ENCODE measurements at regions not wholly inside any gene's neighbourhood (a gene's known extent, or its start where the extent isn't known, plus 50 kb on each side); places are given as distances from the start of the nearest gene placed in this dataset.

DNA sequence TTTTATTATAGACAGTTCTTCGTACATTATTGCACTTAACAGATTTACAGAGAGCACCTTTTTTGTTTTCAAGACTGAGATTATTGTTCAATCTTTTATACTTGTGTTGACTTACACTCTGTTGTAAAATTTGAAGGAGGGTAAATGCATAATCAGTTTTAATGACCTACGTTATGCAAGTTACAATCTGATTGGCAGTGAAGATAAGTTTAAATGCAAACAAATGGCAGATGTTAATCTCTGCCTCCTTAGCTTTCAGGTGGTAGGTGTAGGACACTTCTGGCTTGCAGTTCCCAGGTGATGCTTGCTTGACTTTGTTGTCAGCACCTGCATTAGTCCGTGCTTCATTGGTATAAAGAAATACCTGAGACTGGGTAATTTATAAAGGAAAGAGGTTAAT lies 424.9 kb downstream of the FGF9 start:
- H3K27ac ChIP-seq (ENCODE audit: insufficient read depth, low read depth, low read length), result no peak overlapping the region
- no peak for TF ChIP-seq POLR2A (IDR thresholded peaks at IDR 0.05; ENCODE audit: low read depth, low read length)
- TF ChIP-seq, protein P1, sequence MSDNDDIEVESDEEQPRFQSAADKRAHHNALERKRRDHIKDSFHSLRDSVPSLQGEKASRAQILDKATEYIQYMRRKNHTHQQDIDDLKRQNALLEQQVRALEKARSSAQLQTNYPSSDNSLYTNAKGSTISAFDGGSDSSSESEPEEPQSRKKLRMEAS (IDR thresholded peaks at IDR 0.05; ENCODE audit: insufficient read depth, insufficient read length), result no peak
- TF ChIP-seq CTCF (IDR thresholded peaks at IDR 0.05; ENCODE audit: extremely low read depth in 1 of 2, insufficient read depth in 1 of 2, low read depth in 1 of 2, low read length in 2 of 2), result no peak
- no peaks in the 10 kb centered on the region for H3K9me1 ChIP-seq (replicated peaks; ENCODE audit: control insufficient read depth, extremely low read depth, insufficient read depth, low read length)
- no peak overlapping the region for H3K4me3 ChIP-seq (replicated peaks in 1 of 3; ENCODE audit: insufficient read depth in 1 of 3, low read depth in 1 of 3, low read length in 3 of 3)
- POLR2A ChIA-PET, result no interaction called here
- H3K4me1 ChIP-seq (ENCODE audit: control insufficient read depth, extremely low read depth, insufficient read depth, low read length), result no peaks in the 10 kb centered on the region
- DNase-seq (ENCODE audit: low read depth, low spot score) (no peak), FAIRE-seq (no peak)
- BruUV-seq (replicated peaks), result no TSS peak
- dilution Hi-C loops (cut with MboI; ENCODE audit: extremely low pct_ligation_motif_present, low sequenced_read_pairs), result no loop called here
- H4K20me1 ChIP-seq (replicated peaks; ENCODE audit: control insufficient read depth, extremely low read depth, insufficient read depth, low read length), result no peaks in the 10 kb centered on the region
- intact Hi-C loops (cut with micrococcal nuclease), result no loop called here
- peaks cover 5% of the 10 kb centered on the region for H3K9me3 ChIP-seq (replicated peaks; ENCODE audit: control insufficient read depth, insufficient read depth, low read length)
- no peak overlapping the region for H3K9ac ChIP-seq (replicated peaks; ENCODE audit: extremely low read depth, insufficient read depth, low read length)
- CTCF ChIA-PET, result no interaction called here
- H3K36me3 ChIP-seq (ENCODE audit: control insufficient read depth in 2 of 2, extremely low read depth in 1 of 2, insufficient read depth in 2 of 2, low read length in 2 of 2), result no peaks in the 10 kb centered on the region
- H3K27me3 ChIP-seq (ENCODE audit: control insufficient read depth in 2 of 2, insufficient read depth in 2 of 2, low read length in 2 of 2), result no peaks in the 10 kb centered on the region
- no peak overlapping the region for H3K4me2 ChIP-seq (ENCODE audit: insufficient read depth, low read length)
- no peaks in the 10 kb centered on the region for H3K79me2 ChIP-seq (ENCODE audit: control insufficient read depth, insufficient read depth, low read length)
- H2AFZ ChIP-seq (ENCODE audit: low read depth, low read length), result no peak overlapping the region

DNA sequence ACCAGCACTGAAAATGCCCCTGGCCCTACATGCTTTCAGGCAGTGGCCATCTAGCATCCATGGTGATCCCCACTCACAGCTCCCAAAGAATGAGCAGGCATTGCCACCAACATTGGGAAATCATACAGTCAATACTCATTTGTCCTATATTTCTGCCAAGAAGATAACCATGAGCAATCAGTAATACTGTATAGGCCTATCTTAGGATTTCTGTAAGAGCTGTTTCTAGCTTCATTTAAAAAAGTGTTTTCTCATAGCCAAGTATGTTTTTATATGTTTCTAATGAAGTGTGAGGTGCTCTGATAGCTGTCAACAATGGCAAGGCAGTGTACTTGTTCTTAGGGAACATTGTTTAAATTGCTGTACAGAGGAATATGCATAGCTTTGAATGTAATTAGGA lies 428.7 kb downstream of the FGF9 start:
- intact Hi-C loops (cut with micrococcal nuclease) (no loop called here), dilution Hi-C loops (cut with MboI; ENCODE audit: extremely low pct_ligation_motif_present, low sequenced_read_pairs) (no loop called here)
- no peak overlapping the region for H3K9ac ChIP-seq (replicated peaks; ENCODE audit: extremely low read depth, insufficient read depth, low read length)
- H3K27ac ChIP-seq (ENCODE audit: insufficient read depth, low read depth, low read length), result no peak overlapping the region
- H3K4me3 ChIP-seq (replicated peaks in 1 of 3; ENCODE audit: insufficient read depth in 1 of 3, low read depth in 1 of 3, low read length in 3 of 3), result no peak overlapping the region
- no peaks in the 10 kb centered on the region for H3K79me2 ChIP-seq (ENCODE audit: control insufficient read depth, insufficient read depth, low read length)
- no peaks in the 10 kb centered on the region for H3K36me3 ChIP-seq (ENCODE audit: control insufficient read depth in 2 of 2, extremely low read depth in 1 of 2, insufficient read depth in 2 of 2, low read length in 2 of 2)
- CTCF ChIA-PET, result no interaction called here
- POLR2A ChIA-PET, result no interaction called here
- no peaks in the 10 kb centered on the region for H3K9me1 ChIP-seq (replicated peaks; ENCODE audit: control insufficient read depth, extremely low read depth, insufficient read depth, low read length)
- H2AFZ ChIP-seq (ENCODE audit: low read depth, low read length), result no peak overlapping the region
- H3K27me3 ChIP-seq (ENCODE audit: control insufficient read depth in 2 of 2, insufficient read depth in 2 of 2, low read length in 2 of 2), result no peaks in the 10 kb centered on the region
- H4K20me1 ChIP-seq (replicated peaks; ENCODE audit: control insufficient read depth, extremely low read depth, insufficient read depth, low read length), result no peaks in the 10 kb centered on the region
- no peak overlapping the region for H3K4me2 ChIP-seq (ENCODE audit: insufficient read depth, low read length)
- FAIRE-seq (no peak), DNase-seq (ENCODE audit: low read depth, low spot score) (no peak)
- BruUV-seq (replicated peaks), result no TSS peak
- H3K9me3 ChIP-seq (replicated peaks; ENCODE audit: control insufficient read depth, insufficient read depth, low read length), result peaks cover 11% of the 10 kb centered on the region
- H3K4me1 ChIP-seq (ENCODE audit: control insufficient read depth, extremely low read depth, insufficient read depth, low read length), result no peaks in the 10 kb centered on the region
- TF ChIP-seq CTCF (IDR thresholded peaks at IDR 0.05; ENCODE audit: extremely low read depth in 1 of 2, insufficient read depth in 1 of 2, low read depth in 1 of 2, low read length in 2 of 2), result no peak
- no peak for TF ChIP-seq POLR2AphosphoS5 (IDR thresholded peaks at IDR 0.05; ENCODE audit: insufficient read depth, low read depth, low read length)
- TF ChIP-seq POLR2A (IDR thresholded peaks at IDR 0.05; ENCODE audit: low read depth, low read length), result no peak

Measured in endothelial cell of umbilical vein (primary cell).